T follicular helper cell (primary cell): ENCODE measurements at regions not wholly inside any gene's neighbourhood (a gene's known extent, or its start where the extent isn't known, plus 50 kb on each side); places are given as distances from the start of the nearest gene placed in this dataset.

ENCODE experiments used
- DNase-seq: peaks from one replicate; pipeline ENCODE4 v3.0.0-alpha.2; 2020; ENCODE audit warnings: low read depth

- DNase-seq, result no peak
Measured at GRCh38 chr11:19472679-19473078, 231.9 kb upstream of the E2F8 start.

GRCh38 chr11:19467904-19468303 lies 227.2 kb upstream of the E2F8 start:
- DNase-seq, result no peak

GRCh38 chr11:19466314-19466713 lies 225.6 kb upstream of the E2F8 start:
- no peak for DNase-seq

- DNase-seq, result no peak
Measured at GRCh38 chr11:19463976-19464375, 223.2 kb upstream of the E2F8 start.

- DNase-seq, result no peak
Measured at GRCh38 chr11:19460718-19461405, 220.1 kb upstream of the E2F8 start.

GRCh38 chr11:19459240-19459639 lies 218.5 kb upstream of the E2F8 start:
- DNase-seq, result no peak

GRCh38 chr11:19458721-19459120 lies 218.0 kb upstream of the E2F8 start:
- no peak for DNase-seq

- DNase-seq, result no peak
Measured at GRCh38 chr11:19458231-19458630, 217.5 kb upstream of the E2F8 start.

GRCh38 chr11:19455731-19456130 lies 215.0 kb upstream of the E2F8 start:
- no peak for DNase-seq

- DNase-seq, result no peak
Measured at GRCh38 chr11:19453651-19454257, 213.0 kb upstream of the E2F8 start.

- DNase-seq, result no peak
Measured at GRCh38 chr11:19451609-19452008, 210.9 kb upstream of the E2F8 start.

- no peak for DNase-seq
Measured at GRCh38 chr11:19450282-19450681, 209.5 kb upstream of the E2F8 start.

GRCh38 chr11:19448651-19449050 lies 207.9 kb upstream of the E2F8 start:
- DNase-seq, result no peak

GRCh38 chr11:19447150-19447566 lies 206.4 kb upstream of the E2F8 start:
- no peak for DNase-seq

GRCh38 chr11:19445771-19446170 lies 205.0 kb upstream of the E2F8 start:
- DNase-seq, result no peak

- DNase-seq, result no peak
Measured at GRCh38 chr11:19444231-19444630, 203.5 kb upstream of the E2F8 start.

- no peak for DNase-seq
Measured at GRCh38 chr11:19442554-19442910, 201.8 kb upstream of the E2F8 start.

- DNase-seq, result no peak
Measured at GRCh38 chr11:19441752-19442553, 201.2 kb upstream of the E2F8 start.

- no peak for DNase-seq
Measured at GRCh38 chr11:19441288-19441687, 200.5 kb upstream of the E2F8 start.

- DNase-seq, result no peak
Measured at GRCh38 chr11:19437760-19438159, 197.0 kb upstream of the E2F8 start.

- no peak for DNase-seq
Measured at GRCh38 chr11:19436932-19437331, 196.2 kb upstream of the E2F8 start.

- DNase-seq, result no peak
Measured at GRCh38 chr11:19435306-19435989, 194.7 kb upstream of the E2F8 start.

- no peak for DNase-seq
Measured at GRCh38 chr11:19433791-19434190, 193.0 kb upstream of the E2F8 start.
